IMR-90 (cell line): ENCODE measurements at regions not wholly inside any gene's neighbourhood (a gene's known extent, or its start where the extent isn't known, plus 50 kb on each side); places are given as distances from the start of the nearest gene placed in this dataset.

Experiments used
- ATAC-seq: fragments of 200-7000 bp; cut with Tn5 transposase; 2 replicates; pipeline ENCODE4 v1.9.1; 2020; ENCODE audit warnings: low read depth, mild to moderate bottlenecking, moderate library complexity
- BruUV-seq: library from RNA; stranded (reverse); fragments of 400-500 nt; replicated peaks from 2 replicates; lab custom pipeline; 2021; lab: Mats Ljungman, UMichigan
- CTCF ChIA-PET: fragments of 300-600 bp; formaldehyde crosslinking; extraction: SDS; loops from one replicate; lab custom pipeline; 2021; ENCODE audit warnings: antibody characterized with exemption; lab: Yijun Ruan, JAX
- POLR2A ChIA-PET: fragments of 300-600 bp; sonication (Branson Sonifier 250); formaldehyde crosslinking; loops from one replicate; lab custom pipeline; 2022; ENCODE audit warnings: antibody characterized with exemption; ENCODE audit not compliant: unreplicated experiment; lab: Charles Lee
- DNase-seq: peaks from one replicate; pipeline ENCODE4 v3.0.0; 2013
- H2AFZ ChIP-seq: replicated peaks from 2 replicates; pipeline ENCODE3; 2013; ENCODE audit warnings: low read length, mild to moderate bottlenecking; ENCODE audit not compliant: poor library complexity
- H2AK5ac ChIP-seq: 2 replicates; pipeline ENCODE4 v1.6.1; 2013; ENCODE audit warnings: low read depth, low read length, inconsistent platforms
- H2AK9ac ChIP-seq: replicated peaks from 2 replicates; pipeline ENCODE3; 2013; ENCODE audit warnings: mild to moderate bottlenecking, low read depth, low read length, moderate library complexity; ENCODE audit not compliant: poor library complexity
- H2BK120ac ChIP-seq: 2 replicates; pipeline ENCODE4 v1.6.1; 2013; ENCODE audit warnings: low read depth, low read length, inconsistent platforms
- H2BK15ac ChIP-seq: 3 replicates; pipeline ENCODE4 v1.6.1; 2013; ENCODE audit warnings: low read depth, low read length, inconsistent platforms
- H2BK20ac ChIP-seq: 2 replicates; pipeline ENCODE4 v1.6.1; 2013; ENCODE audit warnings: low read depth, mild to moderate bottlenecking, inconsistent platforms, low read length, moderate library complexity
- H2BK5ac ChIP-seq: 2 replicates; pipeline ENCODE4 v1.6.1; 2013; ENCODE audit warnings: mild to moderate bottlenecking, low read depth, low read length, inconsistent platforms; ENCODE audit not compliant: poor library complexity, severe bottlenecking
- H3K14ac ChIP-seq: replicated peaks from 2 replicates; pipeline ENCODE4 v1.6.1; 2013; ENCODE audit warnings: low read depth, low read length, inconsistent platforms
- H3K18ac ChIP-seq: 2 replicates; pipeline ENCODE4 v1.6.1; 2013; ENCODE audit warnings: low read depth, low read length, control low read depth
- H3K23ac ChIP-seq: 2 replicates; pipeline ENCODE4 v1.6.1; 2013; ENCODE audit warnings: low read depth, low read length, inconsistent platforms
- H3K27ac ChIP-seq: 2 replicates; pipeline ENCODE4 v1.5.1; 2013; ENCODE audit warnings: mild to moderate bottlenecking, control low read depth, low read length; ENCODE audit not compliant: insufficient read depth
- H3K27me3 ChIP-seq: 2 replicates; pipeline ENCODE4 v1.6.1; 2013; ENCODE audit warnings: low read length; ENCODE audit not compliant: control insufficient read depth, insufficient read depth
- H3K36me3 ChIP-seq: 2 replicates; pipeline ENCODE4 v1.6.1; 2013; ENCODE audit warnings: low read length, mixed read lengths; ENCODE audit not compliant: control insufficient read depth, insufficient read depth
- H3K4ac ChIP-seq: 2 replicates; pipeline ENCODE4 v1.6.1; 2013; ENCODE audit warnings: low read depth, low read length, inconsistent platforms
- H3K4me1 ChIP-seq: 2 replicates; pipeline ENCODE4 v1.6.1; 2013; ENCODE audit warnings: low read length, mixed read lengths; ENCODE audit not compliant: control insufficient read depth, insufficient read depth
- H3K4me2 ChIP-seq: 2 replicates; pipeline ENCODE4 v1.6.1; 2013; ENCODE audit warnings: low read depth, mild to moderate bottlenecking, control low read depth, low read length, moderate library complexity
- H3K4me3 ChIP-seq: 2 replicates; pipeline ENCODE4 v1.5.1; 2013; ENCODE audit warnings: low read depth, mild to moderate bottlenecking, control low read depth, low read length, moderate library complexity; ENCODE audit not compliant: insufficient read depth
- H3K56ac ChIP-seq: 2 replicates; pipeline ENCODE4 v1.6.1; 2013; ENCODE audit warnings: low read length, inconsistent platforms; ENCODE audit not compliant: insufficient read depth; ENCODE audit errors: extremely low read depth
- H3K79me1 ChIP-seq, 2 experiments: 2 replicates each; pipeline ENCODE4 v1.6.1; 2013; ENCODE audit warnings: low read length in 2 of 2, inconsistent platforms in 1 of 2, low read depth in 1 of 2
- H3K9ac ChIP-seq: 2 replicates; pipeline ENCODE4 v1.6.1; 2013; ENCODE audit warnings: low read depth, low read length, control low read depth
- H3K9me1 ChIP-seq: 2 replicates; pipeline ENCODE4 v1.6.1; 2013; ENCODE audit warnings: low read length, inconsistent platforms; ENCODE audit not compliant: insufficient read depth
- H3K9me3 ChIP-seq: 2 replicates; pipeline ENCODE4 v1.6.1; 2013; ENCODE audit warnings: low read length; ENCODE audit not compliant: control insufficient read depth, insufficient read depth
- H4K20me1 ChIP-seq: 2 replicates; pipeline ENCODE4 v1.6.1; 2013; ENCODE audit warnings: low read length, inconsistent platforms; ENCODE audit not compliant: insufficient read depth
- H4K5ac ChIP-seq: 2 replicates; pipeline ENCODE4 v1.6.1; 2013; ENCODE audit warnings: mild to moderate bottlenecking, low read depth, low read length, control low read depth
- H4K8ac ChIP-seq, 2 experiments: 2 replicates each; pipeline ENCODE4 v1.6.1; 2013; ENCODE audit warnings: low read depth in 2 of 2, low read length in 2 of 2, control low read depth in 1 of 2, inconsistent platforms in 1 of 2
- H4K91ac ChIP-seq: 2 replicates; pipeline ENCODE4 v1.6.1; 2013; ENCODE audit warnings: low read depth, low read length, inconsistent platforms; ENCODE audit not compliant: insufficient read depth
- BHLHE40 ChIP-seq: fragments of 150-350 bp; IDR thresholded peaks from 2 replicates; pipeline ENCODE4 v1.6.1; 2016; ENCODE audit warnings: mild to moderate bottlenecking, low read depth, low read length
- CEBPB ChIP-seq: IDR thresholded peaks from 2 replicates; pipeline ENCODE4 v1.6.1; 2012; ENCODE audit warnings: low read depth, low read length, improper control_type of control experiment
- NFE2L2 ChIP-seq: fragments of 150-350 bp; IDR thresholded peaks from 2 replicates; pipeline ENCODE4 v1.6.1; 2016; ENCODE audit warnings: low read depth, mild to moderate bottlenecking, low read length
- POLR2A ChIP-seq: IDR thresholded peaks from 2 replicates; pipeline ENCODE4 v1.6.1; 2012; ENCODE audit warnings: mild to moderate bottlenecking, low read depth, low read length
- RCOR1 ChIP-seq: IDR thresholded peaks from 2 replicates; pipeline ENCODE4 v1.6.1; 2012; ENCODE audit warnings: mild to moderate bottlenecking, low read length, improper control_type of control experiment; ENCODE audit not compliant: insufficient replicate concordance
- SMC3 ChIP-seq: fragments of 150-350 bp; IDR thresholded peaks from 2 replicates; pipeline ENCODE4 v1.6.1; 2016; ENCODE audit warnings: low read depth, mild to moderate bottlenecking, antibody characterized with exemption, low read length, moderate library complexity
- WGBS, 2 experiments: methylation state at CpG; one replicate each; pipeline versions ENCODE4 v1.1.5 to v1.1.7; 2013; ENCODE audit warnings: missing lambda C conversion rate in 2 of 2; ENCODE audit not compliant: insufficient read length in 1 of 2; ENCODE audit errors: extremely low coverage in 2 of 2; 5-methylcytosine and 5-hydroxymethylcytosine counted together
- dilution Hi-C: fragments of 300-500 bp; cut with HindIII; formaldehyde crosslinking; loops from one replicate; pipeline ENCODE4 v1.14.3; 2018; ENCODE audit warnings: low sequenced_read_pairs; ENCODE audit not compliant: unreplicated experiment
- in situ Hi-C: fragments of 300-500 bp; cut with MboI; formaldehyde crosslinking; loops from 3 replicates; pipeline ENCODE4 v1.14.3; 2019; ENCODE audit warnings: low sequenced_read_pairs, inconsistent platforms, mixed read lengths
- intact Hi-C: fragments of 100-400 bp; cut with micrococcal nuclease; formaldehyde crosslinking; loops from 2 replicates; pipeline ENCODE4 v1.10.0; 2022
- TF ChIP-seq, protein P1 (sequence below): fragments of 150-350 bp; IDR thresholded peaks from 2 replicates; pipeline ENCODE4 v1.6.1; 2017; ENCODE audit warnings: mild to moderate bottlenecking, antibody characterized with exemption, low read length, low read depth
- TF ChIP-seq, protein P2 (sequence below): fragments of 150-350 bp; IDR thresholded peaks from 2 replicates; pipeline ENCODE4 v1.6.1; 2016; ENCODE audit warnings: low read depth, mild to moderate bottlenecking, low read length, moderate library complexity, borderline replicate concordance

- H3K56ac ChIP-seq, result no peak overlapping the region
- ChIA-PET CTCF (no interaction called here), POLR2A (no interaction called here)
- intact Hi-C loops (no loop called here), in situ Hi-C loops (no loop called here), dilution Hi-C loops (no loop called here)
- no TSS peak for BruUV-seq
- H4K20me1 ChIP-seq, result no peaks in the 10 kb centered on the region
- no peak overlapping the region for H3K14ac ChIP-seq
- no peak for DNase-seq
- no peak overlapping the region for H2BK15ac ChIP-seq
- H3K27me3 ChIP-seq, result no peaks in the 10 kb centered on the region
- H2AK9ac ChIP-seq, result no peak overlapping the region
- no peak overlapping the region for H4K91ac ChIP-seq
- no peak overlapping the region for H2BK20ac ChIP-seq
- H2BK5ac ChIP-seq, result no peak overlapping the region
- no peak overlapping the region for H4K5ac ChIP-seq
- H2BK120ac ChIP-seq, result no peak overlapping the region
- no peak overlapping the region for H3K4me3 ChIP-seq
- no peak overlapping the region for H4K8ac ChIP-seq
- H3K4me2 ChIP-seq, result no peak overlapping the region
- no peak overlapping the region for H2AFZ ChIP-seq
- no peak overlapping the region for H3K27ac ChIP-seq
- H3K23ac ChIP-seq, result no peak overlapping the region
- H3K18ac ChIP-seq, result no peak overlapping the region
- TF ChIP-seq NFE2L2 (no peak), RCOR1 (no peak), SMC3 (no peak), POLR2A (no peak), CEBPB (no peak), BHLHE40 (no peak)
- TF ChIP-seq, protein P1, sequence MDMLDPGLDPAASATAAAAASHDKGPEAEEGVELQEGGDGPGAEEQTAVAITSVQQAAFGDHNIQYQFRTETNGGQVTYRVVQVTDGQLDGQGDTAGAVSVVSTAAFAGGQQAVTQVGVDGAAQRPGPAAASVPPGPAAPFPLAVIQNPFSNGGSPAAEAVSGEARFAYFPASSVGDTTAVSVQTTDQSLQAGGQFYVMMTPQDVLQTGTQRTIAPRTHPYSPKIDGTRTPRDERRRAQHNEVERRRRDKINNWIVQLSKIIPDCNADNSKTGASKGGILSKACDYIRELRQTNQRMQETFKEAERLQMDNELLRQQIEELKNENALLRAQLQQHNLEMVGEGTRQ, result no peak
- TF ChIP-seq, protein P2, sequence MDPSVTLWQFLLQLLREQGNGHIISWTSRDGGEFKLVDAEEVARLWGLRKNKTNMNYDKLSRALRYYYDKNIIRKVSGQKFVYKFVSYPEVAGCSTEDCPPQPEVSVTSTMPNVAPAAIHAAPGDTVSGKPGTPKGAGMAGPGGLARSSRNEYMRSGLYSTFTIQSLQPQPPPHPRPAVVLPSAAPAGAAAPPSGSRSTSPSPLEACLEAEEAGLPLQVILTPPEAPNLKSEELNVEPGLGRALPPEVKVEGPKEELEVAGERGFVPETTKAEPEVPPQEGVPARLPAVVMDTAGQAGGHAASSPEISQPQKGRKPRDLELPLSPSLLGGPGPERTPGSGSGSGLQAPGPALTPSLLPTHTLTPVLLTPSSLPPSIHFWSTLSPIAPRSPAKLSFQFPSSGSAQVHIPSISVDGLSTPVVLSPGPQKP, result no peak
- H3K36me3 ChIP-seq, result no peaks in the 10 kb centered on the region
- no peak for ATAC-seq
- H2AK5ac ChIP-seq, result no peak overlapping the region
- H3K4me1 ChIP-seq, result no peaks in the 10 kb centered on the region
- WGBS, 2 experiments, result 33% methylated on average over 1 of the region's 6 CpGs; no CpG with 5 or more reads in 1 of the 2 experiments
- no peak overlapping the region for H3K9ac ChIP-seq
- H3K9me1 ChIP-seq, result no peaks in the 10 kb centered on the region
- no peaks in the 10 kb centered on the region for H3K79me1 ChIP-seq
- no peak overlapping the region for H3K4ac ChIP-seq
- H3K9me3 ChIP-seq, result peaks cover 5% of the 10 kb centered on the region; the same call in 1 of the 2 replicates
Observed at GRCh38 chr2:129720360-129720759, 259.1 kb upstream of the RAB6C start.
